ENCODE measurements at regions not wholly inside any gene's neighbourhood (a gene's known extent, or its start where the extent isn't known, plus 50 kb on each side); places are given as distances from the start of the nearest gene placed in this dataset.
"Not testable (repeated sequence)": the region's sequence is repeated elsewhere in the genome, so short reads cannot be mapped to it uniquely, and the experiment has no call there.

DNA sequence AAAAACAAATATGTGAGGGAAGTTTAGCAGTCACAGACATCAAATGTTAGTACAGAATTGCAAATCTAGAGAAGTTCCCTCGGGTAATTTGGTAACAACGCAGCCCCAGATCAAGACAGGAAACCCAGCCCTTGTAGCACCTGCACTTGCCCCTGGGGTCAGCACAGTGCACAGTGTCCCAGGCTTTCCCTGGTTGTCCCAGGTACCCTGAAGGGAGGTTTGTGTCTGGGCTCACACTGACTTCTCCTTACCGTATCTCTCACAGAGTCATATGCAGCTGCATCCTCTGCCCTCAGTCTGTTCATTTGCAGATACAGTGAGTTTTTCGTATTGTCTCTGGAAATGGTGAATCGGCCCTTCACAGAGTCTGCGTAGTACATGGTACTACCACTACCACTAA is 528.9 kb downstream of the TMEM121 start:
- TF ChIP-seq, protein P1, sequence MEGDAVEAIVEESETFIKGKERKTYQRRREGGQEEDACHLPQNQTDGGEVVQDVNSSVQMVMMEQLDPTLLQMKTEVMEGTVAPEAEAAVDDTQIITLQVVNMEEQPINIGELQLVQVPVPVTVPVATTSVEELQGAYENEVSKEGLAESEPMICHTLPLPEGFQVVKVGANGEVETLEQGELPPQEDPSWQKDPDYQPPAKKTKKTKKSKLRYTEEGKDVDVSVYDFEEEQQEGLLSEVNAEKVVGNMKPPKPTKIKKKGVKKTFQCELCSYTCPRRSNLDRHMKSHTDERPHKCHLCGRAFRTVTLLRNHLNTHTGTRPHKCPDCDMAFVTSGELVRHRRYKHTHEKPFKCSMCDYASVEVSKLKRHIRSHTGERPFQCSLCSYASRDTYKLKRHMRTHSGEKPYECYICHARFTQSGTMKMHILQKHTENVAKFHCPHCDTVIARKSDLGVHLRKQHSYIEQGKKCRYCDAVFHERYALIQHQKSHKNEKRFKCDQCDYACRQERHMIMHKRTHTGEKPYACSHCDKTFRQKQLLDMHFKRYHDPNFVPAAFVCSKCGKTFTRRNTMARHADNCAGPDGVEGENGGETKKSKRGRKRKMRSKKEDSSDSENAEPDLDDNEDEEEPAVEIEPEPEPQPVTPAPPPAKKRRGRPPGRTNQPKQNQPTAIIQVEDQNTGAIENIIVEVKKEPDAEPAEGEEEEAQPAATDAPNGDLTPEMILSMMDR (IDR thresholded peaks at IDR 0.05) = no peak
- H3K27me3 Mint-ChIP-seq (ENCODE audit: unreplicated experiment) = no peaks in the 10 kb centered on the region
- H3K4me1 Mint-ChIP-seq (ENCODE audit: unreplicated experiment) = no peaks in the 10 kb centered on the region
- no peak for DNase-seq (ENCODE audit: extremely low spot score, unreplicated experiment)
- H3K9me3 Mint-ChIP-seq (ENCODE audit: unreplicated experiment) = peaks cover 42% of the 10 kb centered on the region
- no peaks in the 10 kb centered on the region for H3K36me3 Mint-ChIP-seq (ENCODE audit: unreplicated experiment)
- no peak overlapping the region for H3K4me3 Mint-ChIP-seq (ENCODE audit: unreplicated experiment)
- H3K27ac Mint-ChIP-seq (ENCODE audit: unreplicated experiment) = no peak overlapping the region

DNA sequence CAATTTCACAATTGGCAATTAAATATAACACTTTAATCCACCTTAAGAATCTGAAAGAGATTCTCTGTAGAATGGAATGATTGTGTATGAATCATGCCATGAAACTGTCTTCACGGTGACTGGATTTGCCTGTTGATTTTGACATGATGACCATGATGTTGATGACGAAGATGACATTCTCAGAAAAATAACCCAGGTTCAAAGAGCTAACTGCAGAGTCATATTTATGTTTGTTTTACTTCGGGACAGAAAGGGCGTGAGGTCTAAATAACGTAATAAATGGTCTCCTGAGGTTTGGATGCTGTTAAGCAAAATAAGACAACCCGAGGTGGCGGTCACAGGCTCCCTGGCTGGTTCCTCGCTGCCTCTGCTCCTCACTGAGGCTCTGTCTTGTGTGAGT is 532.0 kb downstream of the TMEM121 start:
- TF ChIP-seq, protein P1 (IDR thresholded peaks at IDR 0.05) = no peak
- Mint-ChIP-seq H3K27ac (ENCODE audit: unreplicated experiment) (no peak overlapping the region), H3K9me3 (ENCODE audit: unreplicated experiment) (peaks cover 34% of the 10 kb centered on the region), H3K4me1 (ENCODE audit: unreplicated experiment) (no peaks in the 10 kb centered on the region), H3K4me3 (ENCODE audit: unreplicated experiment) (no peak overlapping the region), H3K27me3 (ENCODE audit: unreplicated experiment) (no peaks in the 10 kb centered on the region), H3K36me3 (ENCODE audit: unreplicated experiment) (no peaks in the 10 kb centered on the region)
- no peak for DNase-seq (ENCODE audit: extremely low spot score, unreplicated experiment)

DNA sequence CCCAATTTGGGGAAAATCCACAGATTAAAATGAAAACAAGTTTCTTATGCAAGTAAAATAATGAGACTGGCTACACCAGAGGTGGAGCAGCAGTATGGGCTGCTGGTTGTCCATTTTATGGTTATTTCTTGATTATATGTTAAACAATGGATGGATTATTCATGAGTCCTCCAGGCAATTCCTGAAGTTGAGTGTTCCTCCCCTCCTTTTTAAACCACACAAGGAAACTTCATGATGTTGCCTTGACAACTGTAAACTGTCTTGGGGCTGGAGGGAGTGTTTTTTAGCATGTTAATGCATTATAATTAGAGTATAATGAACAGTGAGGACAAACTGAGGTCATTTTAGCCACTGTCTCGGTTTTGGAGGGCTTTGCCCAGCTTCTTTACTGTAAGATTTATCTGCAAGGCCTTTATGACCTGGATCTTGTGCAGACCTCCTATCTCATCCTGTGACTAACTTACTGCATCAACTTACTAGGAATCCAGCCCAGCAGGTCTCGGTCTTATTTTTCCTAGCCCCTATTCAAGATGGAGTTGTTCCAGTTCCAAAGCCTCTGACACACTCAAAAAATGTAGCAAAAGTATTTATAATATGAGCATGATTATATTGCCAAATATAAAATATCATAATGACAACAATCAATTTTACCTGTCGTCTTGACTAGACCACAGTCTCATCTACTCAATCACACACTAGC is 534.0 kb downstream of the TMEM121 start:
- peaks cover 31% of the 10 kb centered on the region for H3K9me3 Mint-ChIP-seq (ENCODE audit: unreplicated experiment)
- TF ChIP-seq, protein P1 (IDR thresholded peaks at IDR 0.05) = no peak
- no peaks in the 10 kb centered on the region for H3K4me1 Mint-ChIP-seq (ENCODE audit: unreplicated experiment)
- H3K36me3 Mint-ChIP-seq (ENCODE audit: unreplicated experiment) = no peaks in the 10 kb centered on the region
- H3K4me3 Mint-ChIP-seq (ENCODE audit: unreplicated experiment) = no peak overlapping the region
- no peaks in the 10 kb centered on the region for H3K27me3 Mint-ChIP-seq (ENCODE audit: unreplicated experiment)
- no peak for DNase-seq (ENCODE audit: extremely low spot score, unreplicated experiment)
- H3K27ac Mint-ChIP-seq (ENCODE audit: unreplicated experiment) = no peak overlapping the region

DNA sequence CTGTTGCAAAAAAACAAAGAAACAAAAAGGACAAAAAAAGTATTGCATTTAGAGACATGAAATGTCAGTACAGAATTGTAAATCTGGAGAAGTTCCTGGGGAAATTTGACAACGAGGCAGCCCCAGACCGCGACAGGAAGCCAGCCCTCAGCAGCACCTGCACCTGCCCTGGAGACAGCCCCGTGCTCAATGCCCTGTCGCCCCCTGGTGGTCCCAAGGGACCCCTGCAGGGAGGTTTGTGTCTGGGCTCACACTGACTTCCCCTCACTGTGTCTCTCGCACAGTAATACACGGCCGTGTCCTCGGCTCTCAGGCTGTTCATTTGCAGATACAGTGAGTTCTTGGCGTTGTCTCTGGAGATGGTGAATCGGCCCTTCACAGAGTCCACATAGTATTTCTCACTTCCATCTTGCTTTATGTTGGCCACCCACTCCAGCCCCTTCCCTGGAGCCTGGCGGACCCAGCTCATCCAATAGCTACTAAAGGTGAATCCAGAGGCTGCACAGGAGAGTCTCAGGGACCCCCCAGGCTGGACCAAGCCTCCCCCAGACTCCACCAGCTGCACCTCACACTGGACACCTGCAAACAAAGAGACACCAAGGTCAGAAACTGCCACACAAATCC is 535.6 kb downstream of the TMEM121 start:
- H3K4me3 Mint-ChIP-seq (ENCODE audit: unreplicated experiment); H3K36me3 Mint-ChIP-seq (ENCODE audit: unreplicated experiment); H3K27me3 Mint-ChIP-seq (ENCODE audit: unreplicated experiment); DNase-seq (ENCODE audit: extremely low spot score, unreplicated experiment); H3K27ac Mint-ChIP-seq (ENCODE audit: unreplicated experiment); H3K4me1 Mint-ChIP-seq (ENCODE audit: unreplicated experiment): not testable (repeated sequence)
- peaks cover 44% of the 10 kb centered on the region for H3K9me3 Mint-ChIP-seq (ENCODE audit: unreplicated experiment)

DNA sequence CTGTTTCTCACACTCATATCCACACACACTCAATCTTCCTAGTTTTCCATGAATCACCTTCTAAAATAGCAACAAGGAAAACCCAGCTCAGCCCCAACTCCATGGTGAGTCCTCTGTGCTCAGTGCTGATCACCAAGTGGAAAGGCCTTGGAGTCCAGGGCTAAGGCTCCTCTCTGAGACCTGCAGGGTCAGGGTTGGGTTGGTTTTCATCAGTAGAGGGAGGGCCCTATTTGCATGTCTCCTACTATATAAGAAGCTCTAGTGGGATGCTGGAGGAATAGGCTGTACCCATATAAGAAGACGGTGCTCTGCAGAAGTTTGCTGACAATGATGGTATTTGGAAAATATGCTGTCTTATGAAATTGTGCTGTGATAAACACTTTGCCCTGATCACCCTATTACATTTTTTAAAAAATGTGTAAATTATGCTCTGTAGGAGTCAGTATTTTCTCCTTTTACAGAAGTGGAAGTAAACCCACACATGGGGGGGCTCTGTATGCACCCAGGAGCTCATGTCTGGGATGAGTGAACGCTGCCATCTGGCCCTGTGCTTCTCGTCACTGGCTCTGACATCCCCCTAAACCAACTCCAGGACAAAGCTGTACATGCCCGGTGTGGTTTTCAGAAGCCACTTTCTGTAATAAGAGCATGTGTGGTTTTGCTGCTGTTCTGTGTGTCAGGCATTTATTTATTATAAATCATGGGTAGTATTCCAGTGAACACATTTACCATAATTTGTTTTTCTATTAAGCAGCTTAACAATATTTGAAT is 536.3 kb downstream of the TMEM121 start:
- DNase-seq (ENCODE audit: extremely low spot score, unreplicated experiment) = no peak
- Mint-ChIP-seq H3K4me1 (ENCODE audit: unreplicated experiment) (no peaks in the 10 kb centered on the region), H3K27ac (ENCODE audit: unreplicated experiment) (no peak overlapping the region), H3K36me3 (ENCODE audit: unreplicated experiment) (no peaks in the 10 kb centered on the region), H3K4me3 (ENCODE audit: unreplicated experiment) (no peak overlapping the region), H3K9me3 (ENCODE audit: unreplicated experiment) (peaks cover 43% of the 10 kb centered on the region), H3K27me3 (ENCODE audit: unreplicated experiment) (no peaks in the 10 kb centered on the region)
- TF ChIP-seq, protein P1 (IDR thresholded peaks at IDR 0.05) = no peak

All from osteocyte (in vitro differentiated cells).